ENCODE measurements at regions not wholly inside any gene's neighbourhood (a gene's known extent, or its start where the extent isn't known, plus 50 kb on each side); places are given as distances from the start of the nearest gene placed in this dataset.

GRCh38 chr15:70427167-70428120 lies 329.7 kb upstream of the TLE3 start:
- Mint-ChIP-seq H3K4me1 (ENCODE audit: low read depth) (peaks cover 7% of the 10 kb centered on the region), H3K4me3 (no peak overlapping the region), H3K9me3 (no peaks in the 10 kb centered on the region), H3K36me3 (ENCODE audit: low read depth) (no peaks in the 10 kb centered on the region), H3K27me3 (ENCODE audit: insufficient read depth) (peaks cover 46% of the 10 kb centered on the region), H3K27ac (no peak overlapping the region)
- no peak for TF ChIP-seq CTCF (IDR thresholded peaks at IDR 0.05)
- no peak for DNase-seq

GRCh38 chr15:70426096-70426821 lies 328.5 kb upstream of the TLE3 start:
- H3K4me3 Mint-ChIP-seq, result no peak overlapping the region
- H3K36me3 Mint-ChIP-seq (ENCODE audit: low read depth), result no peaks in the 10 kb centered on the region
- no peaks in the 10 kb centered on the region for H3K9me3 Mint-ChIP-seq
- TF ChIP-seq CTCF (IDR thresholded peaks at IDR 0.05), result no peak
- no peak overlapping the region for H3K27ac Mint-ChIP-seq
- H3K4me1 Mint-ChIP-seq (ENCODE audit: low read depth), result peaks cover 7% of the 10 kb centered on the region
- DNase-seq, result no peak
- H3K27me3 Mint-ChIP-seq (ENCODE audit: insufficient read depth), result peaks cover 46% of the 10 kb centered on the region

GRCh38 chr15:70424937-70425411 lies 327.3 kb upstream of the TLE3 start:
- Mint-ChIP-seq H3K9me3 (no peaks in the 10 kb centered on the region), H3K27me3 (ENCODE audit: insufficient read depth) (peaks cover 47% of the 10 kb centered on the region), H3K36me3 (ENCODE audit: low read depth) (no peaks in the 10 kb centered on the region), H3K4me3 (no peak overlapping the region), H3K27ac (no peak overlapping the region), H3K4me1 (ENCODE audit: low read depth) (peaks cover 7% of the 10 kb centered on the region)
- no peak for DNase-seq
- no peak for TF ChIP-seq CTCF (IDR thresholded peaks at IDR 0.05)

GRCh38 chr15:70423267-70423666 lies 325.6 kb upstream of the TLE3 start:
- H3K27me3 Mint-ChIP-seq (ENCODE audit: insufficient read depth), result peaks cover 51% of the 10 kb centered on the region
- no peak overlapping the region for H3K27ac Mint-ChIP-seq

GRCh38 chr15:70422342-70422741 lies 324.6 kb upstream of the TLE3 start:
- Mint-ChIP-seq H3K4me3 (no peak overlapping the region), H3K27me3 (ENCODE audit: insufficient read depth) (peaks cover 54% of the 10 kb centered on the region), H3K4me1 (ENCODE audit: low read depth) (peaks cover 7% of the 10 kb centered on the region), H3K36me3 (ENCODE audit: low read depth) (no peaks in the 10 kb centered on the region), H3K27ac (no peak overlapping the region), H3K9me3 (no peaks in the 10 kb centered on the region)
- no peak for DNase-seq
- TF ChIP-seq CTCF (IDR thresholded peaks at IDR 0.05), result no peak

More at GRCh38 chr15:70423267-70423666, 325.6 kb upstream of the TLE3 start:
- H3K4me3 Mint-ChIP-seq, result no peak overlapping the region
- peaks cover 7% of the 10 kb centered on the region for H3K4me1 Mint-ChIP-seq (ENCODE audit: low read depth)
- no peaks in the 10 kb centered on the region for H3K36me3 Mint-ChIP-seq (ENCODE audit: low read depth)
- H3K9me3 Mint-ChIP-seq, result no peaks in the 10 kb centered on the region
- TF ChIP-seq CTCF (IDR thresholded peaks at IDR 0.05), result no peak
- DNase-seq, result no peak
